Gastroesophageal sphincter (tissue), 4 donors: ENCODE measurements at regions not wholly inside any gene's neighbourhood (a gene's known extent, or its start where the extent isn't known, plus 50 kb on each side); places are given as distances from the start of the nearest gene placed in this dataset.

Experiments
- ATAC-seq: fragments of 150-250 bp; one replicate; pipeline ENCODE4 v1.9.1; 2016; ENCODE audit warnings: mild to moderate bottlenecking, moderate library complexity
- H3K27ac ChIP-seq, 4 donors: fragments of 200-600 bp; sonication (generic) in 3 of 4; 1 replicate in 3 of 4; 2 replicates in 1 of 4; pipeline ENCODE4 v1.5.1; 2016 to 2019
- H3K27me3 ChIP-seq: fragments of 200-600 bp; sonication (generic); one replicate; pipeline ENCODE4 v1.5.1; 2019
- H3K36me3 ChIP-seq, 2 donors: fragments of 200-600 bp; sonication (generic); one replicate each; pipeline ENCODE4 v1.5.1; 2019; ENCODE audit warnings: control low read depth in 1 of 2
- H3K4me1 ChIP-seq, 3 donors: fragments of 200-600 bp; sonication (generic); 1 replicate in 2 of 3; 2 replicates in 1 of 3; pipeline ENCODE4 v1.5.1; 2016 to 2019; ENCODE audit warnings: control low read depth in 2 of 3
- H3K4me3 ChIP-seq, 2 donors: fragments of 200-600 bp; sonication (generic); one replicate each; pipeline ENCODE4 v1.5.1; 2019; ENCODE audit warnings: mild to moderate bottlenecking in 1 of 2, moderate library complexity in 1 of 2
- H3K9me3 ChIP-seq, 3 donors: fragments of 200-600 bp; sonication (generic); one replicate each; pipeline ENCODE4 v1.5.1; 2017 to 2019; ENCODE audit warnings: control low read depth in 2 of 3
- CTCF ChIP-seq, 4 experiments: fragments of 200-600 bp in 2 of 4; fragments of 450-650 bp in 2 of 4; sonication (generic) in 1 of 4; IDR thresholded peaks; one replicate each; pipeline ENCODE4 v1.5.1; 2017 to 2019; ENCODE audit warnings: antibody characterized with exemption in 4 of 4, mild to moderate bottlenecking in 2 of 4, moderate library complexity in 2 of 4
- EP300 ChIP-seq: sonication (generic); formaldehyde crosslinking; IDR thresholded peaks from one replicate; pipeline ENCODE4 v1.6.1; 2017; ENCODE audit warnings: antibody characterized with exemption, mild to moderate bottlenecking
- POLR2A ChIP-seq, 2 donors: fragments of 450-650 bp; IDR thresholded peaks; one replicate each; pipeline ENCODE4 v1.6.1; 2017; ENCODE audit warnings: antibody characterized with exemption in 2 of 2, mild to moderate bottlenecking in 2 of 2, moderate library complexity in 1 of 2
- POLR2AphosphoS5 ChIP-seq: sonication (generic); formaldehyde crosslinking; IDR thresholded peaks from one replicate; pipeline ENCODE4 v1.6.1; 2017; ENCODE audit warnings: antibody characterized with exemption
- WGBS, 2 donors: methylation state at CpG; one replicate each; pipeline ENCODE4 v1.1.5; 2018; ENCODE audit warnings: low coverage in 1 of 2; 5-methylcytosine and 5-hydroxymethylcytosine counted together

- WGBS, 2 donors: 76 to 94% methylated on average over 2 to 4 of the region's 4 CpGs
- Histone ChIP-seq H3K4me1 (no peaks in the 10 kb centered on the region), H3K27me3 (no peaks in the 10 kb centered on the region), H3K4me3 (no peak overlapping the region), H3K9me3 (peaks cover 0 to 5% (median 0%) of the 10 kb centered on the region in 3 donors), H3K36me3 (no peaks in the 10 kb centered on the region), H3K27ac (no peak overlapping the region)
- no peak for TF ChIP-seq CTCF (IDR thresholded peaks at IDR 0.05)
- TF ChIP-seq POLR2A (IDR thresholded peaks at IDR 0.05): no peak
- no peak for TF ChIP-seq POLR2AphosphoS5
- no peak for TF ChIP-seq EP300
- ATAC-seq: no peak
Measured at GRCh38 chr7:46245586-46246111, 324.6 kb upstream of the IGFBP3 start.

- Histone ChIP-seq H3K4me1 (no peaks in the 10 kb centered on the region), H3K9me3 (peaks cover 0 to 9% (median 0%) of the 10 kb centered on the region in 3 donors), H3K27me3 (no peaks in the 10 kb centered on the region), H3K36me3 (no peaks in the 10 kb centered on the region), H3K27ac (no peak overlapping the region), H3K4me3 (no peak overlapping the region)
- WGBS, 2 donors: 86 to 93% methylated on average over 2 of the region's 2 CpGs
- ATAC-seq: no peak
- TF ChIP-seq POLR2A (IDR thresholded peaks at IDR 0.05) (no peak), CTCF (IDR thresholded peaks at IDR 0.05) (no peak), EP300 (no peak), POLR2AphosphoS5 (no peak)
Measured at GRCh38 chr7:46244757-46245156, 323.7 kb upstream of the IGFBP3 start.

- Histone ChIP-seq H3K4me1 (no peaks in the 10 kb centered on the region), H3K27ac (no peak overlapping the region), H3K27me3 (no peaks in the 10 kb centered on the region), H3K4me3 (no peak overlapping the region), H3K9me3 (peaks cover 0 to 9% (median 0%) of the 10 kb centered on the region in 3 donors), H3K36me3 (no peaks in the 10 kb centered on the region)
- 43 to 75% methylated on average over 1 of the region's 1 CpG for WGBS, 2 donors
- no peak for TF ChIP-seq POLR2AphosphoS5
- no peak for ATAC-seq
Measured at GRCh38 chr7:46243406-46243805, 322.3 kb upstream of the IGFBP3 start.

GRCh38 chr7:46239846-46240245 is 318.8 kb upstream of the IGFBP3 start:
- Histone ChIP-seq H3K27me3 (no peaks in the 10 kb centered on the region), H3K9me3 (peaks cover 0 to 9% (median 0%) of the 10 kb centered on the region in 3 donors), H3K27ac (no peak overlapping the region), H3K36me3 (no peaks in the 10 kb centered on the region), H3K4me3 (no peak overlapping the region), H3K4me1 (no peaks in the 10 kb centered on the region)
- 83 to 92% methylated on average over 4 to 5 of the region's 5 CpGs for WGBS, 2 donors
- TF ChIP-seq POLR2A (IDR thresholded peaks at IDR 0.05) (no peak), EP300 (no peak), POLR2AphosphoS5 (no peak), CTCF (IDR thresholded peaks at IDR 0.05) (no peak)
- ATAC-seq: no peak

GRCh38 chr7:46237466-46237865 is 316.4 kb upstream of the IGFBP3 start:
- TF ChIP-seq POLR2A (IDR thresholded peaks at IDR 0.05) (no peak), POLR2AphosphoS5 (no peak), EP300 (no peak), CTCF (IDR thresholded peaks at IDR 0.05) (no peak)
- 29 to 50% methylated on average over 1 of the region's 1 CpG for WGBS, 2 donors
- no peak overlapping the region for H3K27ac ChIP-seq
- no peak for ATAC-seq
- peaks cover 0 to 9% (median 0%) of the 10 kb centered on the region in 3 donors for H3K9me3 ChIP-seq
- H3K4me1 ChIP-seq: no peaks in the 10 kb centered on the region
- no peak overlapping the region for H3K4me3 ChIP-seq
- no peaks in the 10 kb centered on the region for H3K36me3 ChIP-seq
- H3K27me3 ChIP-seq: no peaks in the 10 kb centered on the region
